ENCODE measurements at regions not wholly inside any gene's neighbourhood (a gene's known extent, or its start where the extent isn't known, plus 50 kb on each side); places are given as distances from the start of the nearest gene placed in this dataset.

- H3K27me3 ChIP-seq (ENCODE audit: insufficient read depth, insufficient read length), result no peaks in the 10 kb centered on the region
- no peak for TF ChIP-seq YY1 (IDR thresholded peaks at IDR 0.05; ENCODE audit: insufficient read depth, insufficient read length)
- TF ChIP-seq ZNF274 (IDR thresholded peaks at IDR 0.05; ENCODE audit: low read depth, low read length), result no peak
- no peak for TF ChIP-seq SUZ12 (IDR thresholded peaks at IDR 0.05; ENCODE audit: extremely low read depth, insufficient read depth, insufficient read length)
- no peaks in the 10 kb centered on the region for H3K36me3 ChIP-seq (ENCODE audit: insufficient read depth, insufficient read length, low read length)
- H3K4me1 ChIP-seq (ENCODE audit: insufficient read depth, insufficient read length), result no peaks in the 10 kb centered on the region
- H3K4me3 ChIP-seq (ENCODE audit: insufficient read length, low read depth), result no peak overlapping the region
- no peak overlapping the region for H3K9ac ChIP-seq (ENCODE audit: insufficient read length, low read depth)
- no peaks in the 10 kb centered on the region for H3K9me3 ChIP-seq (ENCODE audit: insufficient read depth, low read length)
- DNase-seq (ENCODE audit: low read depth, low spot score), result no peak
These were observed 165.8 kb upstream of the CITED2 start for GRCh38 chr6:139540276-139540675.

GRCh38 chr6:139539852-139540251 is 165.4 kb upstream of the CITED2 start:
- DNase-seq (ENCODE audit: low read depth, low spot score), result peak; percentile 1
- H3K4me3 ChIP-seq (ENCODE audit: insufficient read length, low read depth), result no peak overlapping the region
- H3K9ac ChIP-seq (ENCODE audit: insufficient read length, low read depth), result no peak overlapping the region
- no peaks in the 10 kb centered on the region for H3K4me1 ChIP-seq (ENCODE audit: insufficient read depth, insufficient read length)
- H3K9me3 ChIP-seq (ENCODE audit: insufficient read depth, low read length), result no peaks in the 10 kb centered on the region
- no peaks in the 10 kb centered on the region for H3K36me3 ChIP-seq (ENCODE audit: insufficient read depth, insufficient read length, low read length)
- H3K27me3 ChIP-seq (ENCODE audit: insufficient read depth, insufficient read length), result no peaks in the 10 kb centered on the region
- TF ChIP-seq ZNF274 (IDR thresholded peaks at IDR 0.05; ENCODE audit: low read depth, low read length) (no peak), SUZ12 (IDR thresholded peaks at IDR 0.05; ENCODE audit: extremely low read depth, insufficient read depth, insufficient read length) (no peak), YY1 (IDR thresholded peaks at IDR 0.05; ENCODE audit: insufficient read depth, insufficient read length) (no peak)

- no peak for DNase-seq (ENCODE audit: low read depth, low spot score)
- Histone ChIP-seq H3K9me3 (ENCODE audit: insufficient read depth, low read length) (no peaks in the 10 kb centered on the region), H3K4me3 (ENCODE audit: insufficient read length, low read depth) (no peak overlapping the region), H3K4me1 (ENCODE audit: insufficient read depth, insufficient read length) (no peaks in the 10 kb centered on the region), H3K36me3 (ENCODE audit: insufficient read depth, insufficient read length, low read length) (no peaks in the 10 kb centered on the region), H3K9ac (ENCODE audit: insufficient read length, low read depth) (no peak overlapping the region), H3K27me3 (ENCODE audit: insufficient read depth, insufficient read length) (no peaks in the 10 kb centered on the region)
- TF ChIP-seq YY1 (IDR thresholded peaks at IDR 0.05; ENCODE audit: insufficient read depth, insufficient read length), result no peak
- no peak for TF ChIP-seq SUZ12 (IDR thresholded peaks at IDR 0.05; ENCODE audit: extremely low read depth, insufficient read depth, insufficient read length)
- TF ChIP-seq ZNF274 (IDR thresholded peaks at IDR 0.05; ENCODE audit: low read depth, low read length), result no peak
These were observed 163.9 kb upstream of the CITED2 start for GRCh38 chr6:139538366-139538765.

GRCh38 chr6:139536751-139537617 is 162.5 kb upstream of the CITED2 start:
- no peaks in the 10 kb centered on the region for H3K4me1 ChIP-seq (ENCODE audit: insufficient read depth, insufficient read length)
- H3K9ac ChIP-seq (ENCODE audit: insufficient read length, low read depth), result no peak overlapping the region
- H3K4me3 ChIP-seq (ENCODE audit: insufficient read length, low read depth), result no peak overlapping the region
- H3K36me3 ChIP-seq (ENCODE audit: insufficient read depth, insufficient read length, low read length), result no peaks in the 10 kb centered on the region
- no peak for DNase-seq (ENCODE audit: low read depth, low spot score)
- H3K27me3 ChIP-seq (ENCODE audit: insufficient read depth, insufficient read length), result no peaks in the 10 kb centered on the region
- H3K9me3 ChIP-seq (ENCODE audit: insufficient read depth, low read length), result no peaks in the 10 kb centered on the region
- TF ChIP-seq YY1 (IDR thresholded peaks at IDR 0.05; ENCODE audit: insufficient read depth, insufficient read length), result no peak
- no peak for TF ChIP-seq SUZ12 (IDR thresholded peaks at IDR 0.05; ENCODE audit: extremely low read depth, insufficient read depth, insufficient read length)
- TF ChIP-seq ZNF274 (IDR thresholded peaks at IDR 0.05; ENCODE audit: low read depth, low read length), result no peak

GRCh38 chr6:139534472-139535115 is 160.1 kb upstream of the CITED2 start:
- DNase-seq (ENCODE audit: low read depth, low spot score), result no peak
- no peak overlapping the region for H3K9ac ChIP-seq (ENCODE audit: insufficient read length, low read depth)
- TF ChIP-seq YY1 (IDR thresholded peaks at IDR 0.05; ENCODE audit: insufficient read depth, insufficient read length) (no peak), SUZ12 (IDR thresholded peaks at IDR 0.05; ENCODE audit: extremely low read depth, insufficient read depth, insufficient read length) (no peak), ZNF274 (IDR thresholded peaks at IDR 0.05; ENCODE audit: low read depth, low read length) (no peak)
- no peaks in the 10 kb centered on the region for H3K9me3 ChIP-seq (ENCODE audit: insufficient read depth, low read length)
- no peak overlapping the region for H3K4me3 ChIP-seq (ENCODE audit: insufficient read length, low read depth)
- no peaks in the 10 kb centered on the region for H3K36me3 ChIP-seq (ENCODE audit: insufficient read depth, insufficient read length, low read length)
- no peaks in the 10 kb centered on the region for H3K27me3 ChIP-seq (ENCODE audit: insufficient read depth, insufficient read length)
- H3K4me1 ChIP-seq (ENCODE audit: insufficient read depth, insufficient read length), result no peaks in the 10 kb centered on the region

GRCh38 chr6:139533573-139534471 is 159.4 kb upstream of the CITED2 start:
- no peak for DNase-seq (ENCODE audit: low read depth, low spot score)
- Histone ChIP-seq H3K9me3 (ENCODE audit: insufficient read depth, low read length) (no peaks in the 10 kb centered on the region), H3K36me3 (ENCODE audit: insufficient read depth, insufficient read length, low read length) (no peaks in the 10 kb centered on the region), H3K9ac (ENCODE audit: insufficient read length, low read depth) (no peak overlapping the region), H3K4me3 (ENCODE audit: insufficient read length, low read depth) (no peak overlapping the region), H3K4me1 (ENCODE audit: insufficient read depth, insufficient read length) (no peaks in the 10 kb centered on the region), H3K27me3 (ENCODE audit: insufficient read depth, insufficient read length) (no peaks in the 10 kb centered on the region)
- TF ChIP-seq SUZ12 (IDR thresholded peaks at IDR 0.05; ENCODE audit: extremely low read depth, insufficient read depth, insufficient read length), result no peak
- TF ChIP-seq ZNF274 (IDR thresholded peaks at IDR 0.05; ENCODE audit: low read depth, low read length), result no peak
- no peak for TF ChIP-seq YY1 (IDR thresholded peaks at IDR 0.05; ENCODE audit: insufficient read depth, insufficient read length)
